DMS79 (cell line): ENCODE measurements at regions not wholly inside any gene's neighbourhood (a gene's known extent, or its start where the extent isn't known, plus 50 kb on each side); places are given as distances from the start of the nearest gene placed in this dataset.

Experiments used
- DNase-seq: peaks from one replicate; lab custom pipeline; 2025; lab: John Stamatoyannopoulos, UW

- DNase-seq, result no peak
Measured at GRCh38 chr11:23674866-23675265, 814.6 kb upstream of the CCDC179 start.

GRCh38 chr11:23679041-23679440 lies 817.8 kb upstream of the LUZP2 start:
- peak; percentile 46 for DNase-seq

- no peak for DNase-seq
Measured at GRCh38 chr11:23679981-23680380, 816.9 kb upstream of the LUZP2 start.

- DNase-seq, result no peak
Measured at GRCh38 chr11:23680488-23681230, 816.2 kb upstream of the LUZP2 start.

- no peak for DNase-seq
Measured at GRCh38 chr11:23684701-23685100, 812.2 kb upstream of the LUZP2 start.

GRCh38 chr11:23687991-23688390 lies 808.9 kb upstream of the LUZP2 start:
- DNase-seq, result no peak

- no peak for DNase-seq
Measured at GRCh38 chr11:23688411-23688810, 808.4 kb upstream of the LUZP2 start.

- no peak for DNase-seq
Measured at GRCh38 chr11:23688835-23689234, 808.0 kb upstream of the LUZP2 start.

GRCh38 chr11:23696688-23697415 lies 800.0 kb upstream of the LUZP2 start:
- DNase-seq, result no peak

- no peak for DNase-seq
Measured at GRCh38 chr11:23704183-23704582, 792.7 kb upstream of the LUZP2 start.

GRCh38 chr11:23711981-23712380 lies 784.9 kb upstream of the LUZP2 start:
- no peak for DNase-seq

- no peak for DNase-seq
Measured at GRCh38 chr11:23719016-23719415, 777.8 kb upstream of the LUZP2 start.

- no peak for DNase-seq
Measured at GRCh38 chr11:23723861-23724260, 773.0 kb upstream of the LUZP2 start.

GRCh38 chr11:23725752-23726151 lies 771.1 kb upstream of the LUZP2 start:
- no peak for DNase-seq

- DNase-seq, result no peak
Measured at GRCh38 chr11:23727387-23727786, 769.5 kb upstream of the LUZP2 start.

- DNase-seq, result no peak
Measured at GRCh38 chr11:23727794-23728193, 769.1 kb upstream of the LUZP2 start.

- DNase-seq, result no peak
Measured at GRCh38 chr11:23729088-23729487, 767.8 kb upstream of the LUZP2 start.

- DNase-seq, result no peak
Measured at GRCh38 chr11:23730307-23730998, 766.4 kb upstream of the LUZP2 start.

- no peak for DNase-seq
Measured at GRCh38 chr11:23732026-23732425, 764.8 kb upstream of the LUZP2 start.

- no peak for DNase-seq
Measured at GRCh38 chr11:23746896-23747295, 750.0 kb upstream of the LUZP2 start.

- no peak for DNase-seq
Measured at GRCh38 chr11:23749762-23750430, 747.0 kb upstream of the LUZP2 start.

- DNase-seq, result no peak
Measured at GRCh38 chr11:23751280-23751679, 745.6 kb upstream of the LUZP2 start.
